ENCODE measurements at regions not wholly inside any gene's neighbourhood (a gene's known extent, or its start where the extent isn't known, plus 50 kb on each side); places are given as distances from the start of the nearest gene placed in this dataset.
"Not testable (repeated sequence)": the region's sequence is repeated elsewhere in the genome, so short reads cannot be mapped to it uniquely, and the experiment has no call there.

DNA sequence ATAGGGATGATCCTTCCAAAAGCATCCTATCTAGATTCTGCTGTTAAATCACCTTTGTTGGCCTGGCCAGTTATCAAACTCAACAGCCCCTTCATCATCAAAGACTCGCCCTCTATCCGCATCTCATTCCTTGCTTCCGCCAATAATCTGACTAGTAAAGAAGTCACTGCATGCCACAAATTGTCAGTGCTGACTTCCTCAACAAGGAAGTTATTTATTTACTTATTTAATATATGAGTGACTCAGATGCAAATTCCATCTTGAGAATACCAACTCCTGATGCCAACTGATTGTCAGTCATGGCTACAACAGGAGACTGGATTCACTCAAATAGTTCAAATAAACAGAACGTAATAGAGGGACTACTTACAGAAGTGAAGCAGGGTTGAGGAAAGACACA lies 283.8 kb downstream of the TRIML1 start:
- no peaks in the 10 kb centered on the region for H3K4me1 Mint-ChIP-seq
- H3K36me3 Mint-ChIP-seq = no peaks in the 10 kb centered on the region
- no peak overlapping the region for H3K27ac Mint-ChIP-seq
- peaks cover 7% of the 10 kb centered on the region for H3K9me3 Mint-ChIP-seq
- no peaks in the 10 kb centered on the region for H3K27me3 Mint-ChIP-seq
- H3K4me3 Mint-ChIP-seq = no peak overlapping the region
- no peak for DNase-seq

DNA sequence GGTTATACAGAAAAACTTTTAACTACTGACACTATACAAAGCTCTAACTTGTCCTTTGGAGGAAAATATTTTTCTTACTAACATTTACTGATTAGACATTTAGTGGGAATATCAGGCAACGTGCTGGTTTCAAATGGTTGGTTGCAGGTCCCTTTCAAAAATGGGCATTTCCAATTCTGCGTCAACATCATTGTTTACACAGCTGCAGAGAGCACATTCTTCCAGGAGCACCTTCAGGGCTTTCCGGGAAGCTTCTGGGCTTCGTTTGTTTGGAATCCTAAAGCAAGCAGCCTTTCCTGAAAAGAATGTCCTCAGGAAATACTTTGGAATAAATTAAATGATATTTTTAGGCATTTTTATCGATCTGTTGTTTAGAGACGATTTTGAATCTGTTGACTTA lies 289.7 kb downstream of the TRIML1 start:
- no peaks in the 10 kb centered on the region for H3K4me1 Mint-ChIP-seq
- H3K36me3 Mint-ChIP-seq = no peaks in the 10 kb centered on the region
- H3K27me3 Mint-ChIP-seq = no peaks in the 10 kb centered on the region
- H3K27ac Mint-ChIP-seq = no peak overlapping the region
- H3K9me3 Mint-ChIP-seq = peaks cover 8% of the 10 kb centered on the region
- no peak for DNase-seq
- H3K4me3 Mint-ChIP-seq = no peak overlapping the region

DNA sequence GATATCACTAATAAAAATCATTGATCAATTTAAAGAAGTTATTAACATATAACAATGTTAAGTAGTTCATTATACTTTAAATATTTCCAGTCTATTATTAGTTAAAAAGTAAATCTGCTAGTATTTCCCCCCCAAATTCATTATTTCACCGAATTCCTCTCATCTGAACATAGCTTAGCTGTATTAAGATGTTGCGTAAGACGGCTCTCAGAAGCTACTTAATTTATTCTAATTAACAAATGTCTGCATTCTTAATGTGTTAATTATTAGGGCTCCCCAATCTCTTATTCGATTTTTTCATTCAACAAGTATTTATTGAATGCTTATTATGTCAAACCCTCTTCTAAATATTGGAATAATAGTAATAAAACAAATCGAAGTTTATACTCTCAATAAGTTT lies 290.7 kb downstream of the TRIML1 start:
- Mint-ChIP-seq H3K9me3 (peaks cover 10% of the 10 kb centered on the region), H3K4me1 (no peaks in the 10 kb centered on the region), H3K27me3 (no peaks in the 10 kb centered on the region), H3K4me3 (no peak overlapping the region), H3K36me3 (no peaks in the 10 kb centered on the region), H3K27ac (no peak overlapping the region)
- no peak for DNase-seq

DNA sequence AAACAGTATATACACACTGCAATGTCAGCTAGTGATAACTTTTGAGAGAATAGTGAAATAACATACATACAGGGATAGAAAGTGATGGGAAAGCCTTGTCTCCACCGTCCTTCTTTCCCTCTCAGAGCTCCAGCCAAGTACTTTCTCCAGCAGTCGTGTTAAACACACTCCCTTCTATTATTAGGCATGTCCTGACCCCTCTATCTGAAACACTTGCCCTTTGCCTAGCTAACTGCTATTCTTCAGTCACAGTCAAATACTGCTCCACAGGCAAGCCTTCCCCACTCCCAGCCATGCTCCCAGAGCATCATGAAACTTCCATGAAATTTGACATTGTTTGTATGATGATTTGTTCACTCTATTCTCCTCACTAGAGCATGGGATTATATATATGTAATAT lies 291.1 kb downstream of the TRIML1 start:
- Mint-ChIP-seq H3K4me1 (no peaks in the 10 kb centered on the region), H3K4me3 (no peak overlapping the region), H3K36me3 (no peaks in the 10 kb centered on the region), H3K27ac (no peak overlapping the region), H3K9me3 (peaks cover 10% of the 10 kb centered on the region), H3K27me3 (no peaks in the 10 kb centered on the region)
- DNase-seq = no peak

DNA sequence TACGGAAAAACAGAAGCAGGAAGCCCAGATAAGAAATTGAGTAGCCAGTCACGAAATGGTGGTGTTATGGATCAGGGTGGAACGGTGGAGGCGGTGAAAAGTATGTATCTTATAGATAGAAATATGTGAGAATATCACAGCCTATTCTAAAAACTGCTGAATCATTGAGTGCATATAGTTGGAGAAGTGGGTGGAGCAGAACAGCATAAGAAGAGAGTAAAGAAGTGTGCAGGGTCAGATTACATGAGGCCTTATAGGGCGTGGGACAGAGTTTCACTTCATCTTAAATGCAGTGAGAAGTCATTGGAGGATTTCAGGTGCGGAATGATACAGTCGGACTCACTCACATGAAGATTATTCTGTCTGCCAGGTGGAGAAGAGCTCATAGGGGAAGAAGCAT lies 293.1 kb downstream of the TRIML1 start:
- Mint-ChIP-seq H3K9me3 (peaks cover 8% of the 10 kb centered on the region), H3K27me3 (no peaks in the 10 kb centered on the region), H3K4me1 (no peaks in the 10 kb centered on the region), H3K36me3 (no peaks in the 10 kb centered on the region), H3K27ac (no peak overlapping the region), H3K4me3 (no peak overlapping the region)
- no peak for DNase-seq

DNA sequence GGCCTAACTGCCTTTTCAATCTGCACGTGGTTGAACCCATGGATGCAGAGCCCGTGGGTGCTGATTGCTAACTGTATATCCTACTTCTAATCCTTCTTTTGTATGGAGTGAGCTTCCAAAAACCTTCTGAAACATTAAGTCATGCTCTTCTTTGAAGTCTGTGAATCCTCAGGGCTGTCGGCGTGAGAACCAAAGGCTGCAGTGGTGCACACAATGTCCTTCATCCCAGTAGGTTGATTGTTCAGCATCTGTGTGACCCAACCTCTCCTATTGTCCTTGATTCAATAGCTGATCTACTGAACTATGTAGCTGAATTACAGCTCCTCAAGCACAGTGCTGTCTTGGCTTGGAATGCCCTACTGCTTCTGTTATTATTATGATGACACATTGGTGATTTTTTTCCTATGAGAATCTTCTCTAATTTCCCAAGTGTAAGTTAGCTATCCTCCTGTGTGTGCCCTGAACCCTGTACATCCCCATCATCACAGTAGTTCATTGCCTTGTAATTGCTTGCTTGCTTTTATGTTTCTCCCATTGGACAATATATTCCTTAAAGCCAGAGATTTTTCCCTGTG lies 294.6 kb downstream of the TRIML1 start:
- Mint-ChIP-seq H3K4me3 (no peak overlapping the region), H3K9me3 (peaks cover 8% of the 10 kb centered on the region), H3K36me3 (no peaks in the 10 kb centered on the region), H3K27me3 (no peaks in the 10 kb centered on the region), H3K4me1 (no peaks in the 10 kb centered on the region), H3K27ac (no peak overlapping the region)
- no peak for DNase-seq

DNA sequence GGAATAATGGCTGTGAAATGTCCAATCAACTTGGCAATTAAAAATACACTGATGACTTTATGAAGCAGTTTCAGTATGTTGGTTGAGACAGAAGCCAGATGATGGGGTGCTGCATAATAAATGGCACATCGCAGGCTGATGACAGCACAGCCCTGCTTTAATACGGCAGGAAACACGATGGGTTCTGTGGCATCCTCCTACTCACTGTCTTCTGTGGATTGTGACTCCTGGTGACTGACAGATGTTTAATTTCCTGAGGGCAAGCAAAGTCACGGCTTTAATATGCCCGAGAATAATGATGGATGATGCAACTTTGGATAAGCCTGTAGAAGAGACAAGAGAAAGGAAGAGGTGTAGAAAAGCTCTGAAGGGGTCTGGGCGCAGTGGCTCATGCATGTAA lies 295.4 kb downstream of the TRIML1 start:
- no peaks in the 10 kb centered on the region for H3K4me1 Mint-ChIP-seq
- no peak overlapping the region for H3K27ac Mint-ChIP-seq
- peaks cover 8% of the 10 kb centered on the region for H3K9me3 Mint-ChIP-seq
- H3K36me3 Mint-ChIP-seq = no peaks in the 10 kb centered on the region
- no peaks in the 10 kb centered on the region for H3K27me3 Mint-ChIP-seq
- DNase-seq = no peak
- H3K4me3 Mint-ChIP-seq = no peak overlapping the region

DNA sequence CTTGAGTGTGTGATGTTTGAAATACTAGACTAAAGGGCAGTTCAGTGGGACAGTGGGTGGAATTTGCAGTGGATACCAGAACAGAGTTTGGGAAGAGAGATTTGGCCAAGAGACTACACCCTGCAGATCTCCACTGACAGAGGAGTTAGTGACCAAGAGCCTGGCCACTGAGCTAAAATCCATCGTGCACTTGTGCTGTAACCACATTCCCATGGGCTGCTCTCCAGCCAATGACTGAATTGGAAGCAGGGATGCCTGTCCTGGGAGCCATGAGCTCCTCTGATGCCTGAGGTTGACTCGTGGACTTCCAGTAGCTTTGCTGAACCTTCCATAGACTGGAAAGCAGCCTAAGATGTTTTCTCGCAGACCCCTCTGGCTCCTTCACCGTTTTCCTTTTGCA lies 296.1 kb downstream of the TRIML1 start:
- no peaks in the 10 kb centered on the region for H3K4me1 Mint-ChIP-seq
- no peaks in the 10 kb centered on the region for H3K36me3 Mint-ChIP-seq
- peaks cover 8% of the 10 kb centered on the region for H3K9me3 Mint-ChIP-seq
- no peak overlapping the region for H3K4me3 Mint-ChIP-seq
- H3K27me3 Mint-ChIP-seq = no peaks in the 10 kb centered on the region
- DNase-seq = no peak
- H3K27ac Mint-ChIP-seq = no peak overlapping the region

DNA sequence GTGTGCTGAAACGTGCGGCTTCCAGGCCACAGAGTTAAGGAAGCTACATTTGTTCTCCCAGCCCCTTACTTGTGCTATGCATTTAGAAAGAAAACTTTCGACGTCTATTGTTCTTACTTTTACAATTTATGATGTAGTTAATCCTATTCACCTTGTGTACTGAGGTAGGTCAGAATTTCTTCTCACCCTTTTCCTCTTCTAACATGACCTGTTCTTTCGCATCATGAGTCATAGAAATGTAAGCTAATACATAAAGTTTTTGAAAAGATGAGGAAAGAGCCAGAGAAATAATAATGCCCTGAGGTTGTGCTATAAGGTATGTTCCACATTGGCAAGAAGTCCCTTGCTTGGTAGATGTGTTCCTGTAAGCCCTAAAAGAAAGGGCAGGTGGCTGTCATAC lies 298.3 kb downstream of the TRIML1 start:
- H3K4me1 Mint-ChIP-seq = no peaks in the 10 kb centered on the region
- no peak overlapping the region for H3K4me3 Mint-ChIP-seq
- no peaks in the 10 kb centered on the region for H3K36me3 Mint-ChIP-seq
- DNase-seq = no peak
- H3K9me3 Mint-ChIP-seq = peaks cover 6% of the 10 kb centered on the region
- H3K27ac Mint-ChIP-seq = no peak overlapping the region
- H3K27me3 Mint-ChIP-seq = no peaks in the 10 kb centered on the region

DNA sequence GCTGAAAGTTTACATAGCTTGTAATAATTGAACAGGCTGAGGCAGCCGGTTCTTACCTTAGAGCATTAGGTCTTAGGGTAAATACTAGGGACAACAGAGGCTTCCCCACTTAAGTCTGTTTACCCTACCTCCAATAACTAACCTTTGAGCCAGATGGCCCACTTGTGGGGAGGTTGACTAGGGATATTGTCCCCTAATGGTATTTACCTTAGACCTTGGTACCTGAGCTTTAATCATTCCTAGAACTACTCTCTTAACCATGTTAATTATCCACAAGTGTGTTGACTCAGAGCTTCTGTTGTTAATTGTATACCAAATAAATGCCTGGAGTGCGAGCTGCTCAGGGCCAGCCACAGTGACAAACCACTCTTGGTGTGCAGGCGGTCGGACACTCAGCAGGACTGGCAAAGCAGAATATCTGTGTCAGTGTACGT lies 299.2 kb downstream of the TRIML1 start:
- H3K4me3 Mint-ChIP-seq, H3K9me3 Mint-ChIP-seq, H3K4me1 Mint-ChIP-seq, H3K27me3 Mint-ChIP-seq, H3K27ac Mint-ChIP-seq, H3K36me3 Mint-ChIP-seq, DNase-seq: not testable (repeated sequence)

DNA sequence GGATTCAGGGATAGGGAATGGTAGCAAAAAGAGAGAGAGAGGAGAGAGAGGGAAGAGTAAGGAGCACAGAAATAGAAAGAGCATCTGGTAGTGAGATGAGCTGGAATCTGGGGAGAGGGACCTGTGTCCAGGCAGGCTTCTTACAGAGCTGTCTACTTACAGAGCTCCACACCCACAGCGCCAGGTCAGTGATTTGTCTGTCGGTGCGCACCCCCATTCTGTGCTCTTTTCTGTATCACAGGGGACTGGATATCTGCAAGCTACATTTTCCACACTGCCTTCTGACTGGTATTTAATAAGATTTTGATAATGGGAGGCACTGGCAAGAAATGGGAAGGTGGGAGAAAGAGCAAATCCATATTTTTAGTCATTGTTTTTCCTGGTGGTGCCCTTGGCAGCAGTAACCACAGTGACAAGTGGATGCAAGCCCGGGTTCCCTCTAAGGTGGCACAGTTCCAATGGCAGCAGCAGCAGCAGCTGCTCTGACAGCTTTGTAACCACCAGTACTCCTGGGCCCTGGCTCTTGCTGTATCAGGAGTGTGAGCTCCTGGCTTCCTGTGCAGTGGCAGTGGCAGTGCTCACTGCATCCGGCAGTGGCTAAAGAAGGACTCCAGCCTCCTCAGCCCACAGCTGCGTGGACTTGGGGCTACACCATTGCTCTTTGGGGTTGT lies 300.5 kb downstream of the TRIML1 start:
- Mint-ChIP-seq H3K36me3 (no peaks in the 10 kb centered on the region), H3K4me1 (no peaks in the 10 kb centered on the region), H3K9me3 (peaks cover 14% of the 10 kb centered on the region), H3K27ac (no peak overlapping the region), H3K4me3 (no peak overlapping the region), H3K27me3 (no peaks in the 10 kb centered on the region)
- no peak for DNase-seq

DNA sequence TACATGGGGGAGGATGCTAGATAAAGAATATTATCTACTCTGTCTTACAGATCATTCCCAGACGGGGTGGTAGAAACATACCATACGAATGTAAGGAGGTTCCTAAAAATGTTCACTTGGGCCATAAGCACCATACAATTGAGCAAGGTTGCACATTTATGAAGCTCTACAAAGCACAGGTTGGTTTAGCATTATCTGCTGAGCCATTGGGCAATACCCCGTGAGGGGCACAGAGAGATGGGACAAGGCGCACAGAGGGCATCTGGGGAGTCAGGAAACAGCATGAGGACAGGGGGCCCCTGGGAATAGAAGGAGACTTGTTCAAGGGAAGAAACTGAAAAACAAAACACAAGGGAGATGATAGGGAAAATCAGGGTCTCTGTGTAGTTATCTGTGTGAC lies 305.3 kb downstream of the TRIML1 start:
- no peak for DNase-seq
- Mint-ChIP-seq H3K4me1 (no peaks in the 10 kb centered on the region), H3K4me3 (no peak overlapping the region)

DNA sequence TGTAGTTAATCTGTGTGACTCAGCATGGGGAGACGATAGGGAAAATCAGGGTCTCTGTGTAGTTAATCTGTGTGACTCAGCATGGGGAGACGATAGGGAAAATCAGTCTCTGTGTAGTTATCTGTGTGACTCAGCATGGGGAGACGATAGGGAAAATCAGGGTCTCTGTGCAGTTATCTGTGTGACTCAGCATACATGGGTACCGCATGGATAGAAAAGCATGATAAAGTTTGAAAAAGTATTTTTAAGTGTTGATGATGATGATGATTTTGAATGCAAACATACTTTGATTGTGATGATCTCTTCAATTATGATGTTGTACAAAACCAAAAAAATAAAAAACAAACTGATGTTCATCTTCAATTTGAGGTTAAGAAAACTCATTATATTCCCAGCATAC lies 309.8 kb downstream of the TRIML1 start:
- H3K9me3 Mint-ChIP-seq, H3K4me1 Mint-ChIP-seq, DNase-seq: not testable (repeated sequence)

More for the DNA sequence above, 305.3 kb downstream of the TRIML1 start:
- no peaks in the 10 kb centered on the region for H3K27me3 Mint-ChIP-seq
- H3K36me3 Mint-ChIP-seq = no peaks in the 10 kb centered on the region
- no peak overlapping the region for H3K27ac Mint-ChIP-seq
- H3K9me3 Mint-ChIP-seq = peaks cover 10% of the 10 kb centered on the region

DNA sequence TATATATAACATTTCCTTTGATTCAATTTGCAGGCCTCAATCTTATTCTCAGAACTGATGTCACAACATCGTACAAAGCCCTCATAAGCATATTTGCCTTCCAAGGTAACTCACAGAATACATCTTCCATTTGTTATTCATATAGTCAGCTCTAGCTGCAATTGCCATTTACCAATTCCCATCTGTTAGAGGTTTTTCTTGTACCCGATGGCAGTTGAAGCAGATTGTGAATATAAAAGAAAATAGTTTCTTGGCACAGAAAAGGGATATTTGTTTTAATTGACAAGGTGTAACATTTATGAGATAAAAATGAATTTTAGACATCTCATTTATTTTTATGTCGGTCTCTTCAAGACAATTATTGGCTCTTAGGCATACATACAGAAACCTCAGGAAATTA lies 311.3 kb downstream of the TRIML1 start:
- Mint-ChIP-seq H3K27ac (no peak overlapping the region), H3K27me3 (no peaks in the 10 kb centered on the region), H3K4me3 (no peak overlapping the region), H3K9me3 (no peaks in the 10 kb centered on the region), H3K36me3 (no peaks in the 10 kb centered on the region), H3K4me1 (no peaks in the 10 kb centered on the region)
- DNase-seq = no peak

More for the DNA sequence above, 309.8 kb downstream of the TRIML1 start:
- not testable (repeated sequence) for H3K27me3 Mint-ChIP-seq, H3K4me3 Mint-ChIP-seq, H3K27ac Mint-ChIP-seq, H3K36me3 Mint-ChIP-seq

DNA sequence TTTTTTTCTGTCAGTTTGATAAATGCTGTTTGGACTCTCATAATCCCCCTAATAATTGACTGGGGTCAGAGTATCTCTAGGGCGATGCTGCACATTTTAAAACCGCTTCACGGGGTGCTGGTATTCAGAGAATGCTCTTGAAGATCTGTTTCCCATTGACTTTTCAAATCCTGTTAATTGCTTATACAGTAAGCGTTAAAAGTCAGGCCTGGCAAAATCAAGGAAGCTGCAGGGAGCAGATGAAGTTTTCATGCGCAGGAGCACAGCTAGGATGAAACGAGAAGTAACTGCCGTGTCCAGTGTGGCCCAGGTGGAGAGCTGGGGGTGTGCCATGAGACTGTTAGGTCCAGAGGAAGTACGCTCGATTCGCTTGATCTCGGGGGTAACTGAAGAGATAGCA lies 312.9 kb downstream of the TRIML1 start:
- Mint-ChIP-seq H3K27me3 (no peaks in the 10 kb centered on the region), H3K9me3 (no peaks in the 10 kb centered on the region), H3K4me3 (no peak overlapping the region), H3K4me1 (no peaks in the 10 kb centered on the region), H3K36me3 (no peaks in the 10 kb centered on the region), H3K27ac (no peak overlapping the region)
- DNase-seq = no peak

DNA sequence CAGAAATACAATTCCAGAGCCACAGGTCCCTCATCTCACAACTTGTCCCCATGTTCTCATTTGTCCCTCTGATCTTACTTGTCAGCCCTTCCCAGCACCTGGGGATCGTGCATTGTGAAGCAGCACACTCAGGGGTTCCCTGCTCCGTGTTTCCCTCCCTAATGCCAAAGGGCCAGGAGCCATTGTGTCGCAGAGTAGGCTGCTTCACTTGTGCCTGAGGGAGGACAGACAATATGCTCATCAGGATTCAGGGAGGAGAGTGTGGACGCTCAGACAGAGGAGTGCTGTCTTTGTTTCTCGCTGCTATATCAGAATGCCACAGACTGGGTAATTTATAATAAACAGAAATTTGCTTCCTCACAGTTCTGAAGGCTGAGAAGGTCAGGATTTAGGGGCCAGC lies 315.3 kb downstream of the TRIML1 start:
- H3K4me1 Mint-ChIP-seq = no peaks in the 10 kb centered on the region
- H3K9me3 Mint-ChIP-seq = peaks cover 2% of the 10 kb centered on the region
- DNase-seq = no peak
- no peaks in the 10 kb centered on the region for H3K36me3 Mint-ChIP-seq
- no peaks in the 10 kb centered on the region for H3K27me3 Mint-ChIP-seq
- no peak overlapping the region for H3K4me3 Mint-ChIP-seq
- no peak overlapping the region for H3K27ac Mint-ChIP-seq
